ENCODE measurements at regions not wholly inside any gene's neighbourhood (a gene's known extent, or its start where the extent isn't known, plus 50 kb on each side); places are given as distances from the start of the nearest gene placed in this dataset.
"Not testable (repeated sequence)": the region's sequence is repeated elsewhere in the genome, so short reads cannot be mapped to it uniquely, and the experiment has no call there.

GRCh38 chr17:22507823-22508222, 815.5 kb downstream of the KCNJ18 start:
- no peak for DNase-seq

DNA sequence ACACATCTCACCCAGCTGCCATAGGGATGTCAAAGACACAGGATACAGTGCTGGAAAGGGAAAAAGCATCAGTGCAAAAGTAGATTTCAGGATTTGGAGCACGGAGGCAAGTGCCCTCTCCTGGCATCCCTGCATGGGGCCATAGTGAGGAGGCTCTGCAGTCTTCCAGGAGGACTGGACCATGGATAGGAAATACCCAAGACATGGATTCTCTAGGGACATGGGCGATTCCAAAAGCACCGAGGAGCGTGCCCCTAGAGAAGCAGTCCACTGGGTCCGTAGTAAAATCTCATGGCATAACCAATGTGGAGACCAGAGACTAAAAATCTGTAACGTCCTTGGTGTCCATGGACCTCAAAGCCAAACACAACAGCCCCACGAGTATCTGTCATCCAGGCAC, 818.2 kb downstream of the KCNJ18 start:
- DNase-seq, result no peak

GRCh38 chr17:22511431-22511830, 819.1 kb downstream of the KCNJ18 start:
- DNase-seq, result no peak

DNA sequence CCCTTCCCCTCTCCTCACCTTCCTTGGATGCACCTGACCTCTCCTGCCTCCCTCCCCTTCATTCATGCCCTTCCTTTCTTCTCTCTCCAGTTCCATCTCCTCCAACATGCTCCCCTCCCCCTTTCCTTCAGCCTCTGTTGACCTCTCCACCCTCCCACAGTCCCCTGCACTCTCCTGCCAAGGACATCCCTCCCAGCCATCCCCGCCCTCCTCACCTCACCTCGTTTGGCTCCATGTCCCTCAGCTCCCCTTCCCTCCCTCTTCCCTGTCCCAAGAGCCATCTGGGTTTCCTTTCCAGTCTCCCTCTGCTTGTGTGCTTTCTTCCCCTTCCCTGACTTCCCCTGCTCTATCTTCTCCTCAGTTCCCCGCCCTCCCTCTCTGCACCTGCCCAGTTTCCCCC, 819.7 kb downstream of the KCNJ18 start:
- no peak for DNase-seq

DNA sequence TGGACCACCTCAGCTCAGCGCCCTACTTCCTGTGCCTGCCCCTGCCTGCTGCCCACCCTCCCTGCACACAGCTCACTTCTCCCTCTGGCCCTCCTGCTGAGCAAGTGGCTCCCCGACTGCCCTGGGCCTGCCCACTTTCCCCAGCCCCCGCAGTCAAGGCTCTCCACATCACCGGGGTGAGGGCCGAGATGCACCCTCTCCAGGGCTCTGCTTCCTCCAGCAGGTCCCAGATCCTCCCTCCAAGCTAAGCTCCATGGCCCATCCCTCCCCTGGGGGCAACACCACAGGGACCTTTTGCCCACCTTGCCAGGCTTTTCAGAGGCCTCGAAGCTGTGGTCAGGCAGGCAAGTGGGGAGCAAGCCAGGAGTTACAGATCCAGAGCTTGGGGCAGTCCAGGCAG, 820.2 kb downstream of the KCNJ18 start:
- DNase-seq, result no peak

GRCh38 chr17:22512997-22513538, 820.7 kb downstream of the KCNJ18 start:
- DNase-seq, result no peak

- DNase-seq, result no peak
These were observed 822.0 kb downstream of the KCNJ18 start for GRCh38 chr17:22514315-22514714.

GRCh38 chr17:22514767-22515320, 822.5 kb downstream of the KCNJ18 start:
- DNase-seq, result no peak

DNA sequence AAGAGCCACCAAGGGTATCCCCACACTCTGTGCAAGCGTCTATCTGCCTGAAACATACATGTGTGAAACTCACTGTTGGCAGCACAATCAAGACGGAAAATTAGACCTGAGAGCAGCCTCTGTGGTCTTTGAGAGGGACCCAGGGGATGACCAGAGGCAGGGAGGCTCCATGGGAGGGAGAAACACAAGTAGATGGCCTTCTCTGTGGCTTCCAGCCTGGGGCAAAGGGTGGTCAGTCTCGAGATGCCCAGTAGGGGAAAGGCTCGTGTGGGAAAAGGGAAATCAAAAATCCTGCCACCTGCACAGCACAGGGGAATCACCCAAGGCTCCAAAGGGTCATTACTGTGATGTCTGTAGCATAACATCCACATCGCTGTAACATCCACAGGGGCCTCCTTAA, 823.3 kb downstream of the KCNJ18 start:
- DNase-seq, result no peak

DNA sequence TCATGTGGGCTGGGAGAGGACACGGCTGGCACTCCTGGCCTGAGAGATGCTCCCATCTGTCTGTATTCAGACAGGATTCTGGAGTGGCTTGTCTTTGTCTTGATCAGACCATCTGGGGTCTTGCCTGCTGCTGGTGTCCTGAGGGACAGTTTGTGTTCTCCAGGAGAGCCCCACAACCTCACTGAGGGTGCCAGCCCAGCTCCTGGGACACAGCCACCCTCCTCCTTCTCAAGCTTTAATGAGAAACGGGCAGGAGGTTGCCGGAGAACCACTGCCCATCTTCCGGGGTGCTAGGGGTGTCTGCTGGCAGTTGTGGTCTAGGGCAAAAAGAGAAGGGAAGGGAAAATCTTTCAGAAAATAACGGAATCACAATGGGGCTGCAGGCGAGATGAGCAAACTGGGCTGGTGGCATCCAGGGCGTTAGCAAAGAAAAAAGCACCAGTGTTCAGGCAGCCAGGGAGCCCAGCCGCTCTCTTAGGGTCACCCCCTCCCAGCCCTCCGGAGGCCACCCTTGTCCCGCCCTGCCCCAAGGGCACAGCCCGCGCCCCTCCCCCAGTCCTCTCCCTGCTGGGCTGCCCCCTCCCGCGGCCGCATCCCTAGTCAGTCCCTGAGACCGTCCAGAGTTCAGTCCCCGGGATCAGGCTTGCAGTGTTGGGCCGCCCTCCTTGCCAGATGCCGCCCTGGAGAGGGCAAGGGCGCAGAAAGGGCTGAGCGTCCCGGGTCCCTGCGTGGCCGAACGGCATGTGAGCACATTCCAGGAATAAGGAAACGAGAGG, 824.7 kb downstream of the KCNJ18 start:
- DNase-seq, result no peak

- DNase-seq, result no peak
These were observed 825.4 kb downstream of the KCNJ18 start for GRCh38 chr17:22517716-22518115.

DNA sequence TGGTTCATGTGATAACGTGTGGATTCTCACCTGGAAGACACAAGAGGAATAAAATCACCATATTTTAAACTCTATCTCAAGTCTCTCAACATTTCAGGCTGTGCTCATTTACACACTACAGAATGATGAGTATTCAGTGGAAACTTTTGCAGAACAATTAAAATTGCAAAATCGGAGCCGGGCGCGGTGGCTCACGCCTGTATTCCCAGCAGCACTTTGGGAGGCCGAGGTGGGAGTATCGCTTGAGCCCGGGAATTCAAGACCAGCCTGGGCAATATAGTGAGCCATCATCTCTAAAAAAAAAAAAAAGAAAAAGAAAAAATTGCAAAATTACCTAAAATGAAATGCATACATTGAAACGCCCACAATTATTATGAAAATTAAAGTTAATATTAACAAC, 825.9 kb downstream of the KCNJ18 start:
- DNase-seq, result no peak

DNA sequence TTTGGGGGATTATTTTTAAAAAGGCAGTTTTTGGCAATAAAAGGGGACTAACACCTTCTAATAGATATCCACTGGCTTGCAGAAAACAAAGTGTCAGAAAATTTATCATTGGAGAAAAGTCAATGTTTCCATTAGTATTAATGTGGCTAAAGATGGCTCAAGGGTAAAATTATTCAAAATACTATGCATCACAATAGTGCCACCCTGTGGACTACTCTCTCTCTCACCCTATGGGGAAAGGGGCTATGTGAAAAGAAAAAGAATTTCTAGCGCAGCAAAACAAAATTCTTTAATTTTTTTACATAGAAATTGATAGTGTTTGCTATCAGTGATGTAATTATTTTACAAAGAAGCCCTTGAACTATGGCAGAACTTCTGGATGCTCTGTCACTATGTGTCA, 856.5 kb downstream of the KCNJ18 start:
- DNase-seq, result not testable (repeated sequence)

DNA sequence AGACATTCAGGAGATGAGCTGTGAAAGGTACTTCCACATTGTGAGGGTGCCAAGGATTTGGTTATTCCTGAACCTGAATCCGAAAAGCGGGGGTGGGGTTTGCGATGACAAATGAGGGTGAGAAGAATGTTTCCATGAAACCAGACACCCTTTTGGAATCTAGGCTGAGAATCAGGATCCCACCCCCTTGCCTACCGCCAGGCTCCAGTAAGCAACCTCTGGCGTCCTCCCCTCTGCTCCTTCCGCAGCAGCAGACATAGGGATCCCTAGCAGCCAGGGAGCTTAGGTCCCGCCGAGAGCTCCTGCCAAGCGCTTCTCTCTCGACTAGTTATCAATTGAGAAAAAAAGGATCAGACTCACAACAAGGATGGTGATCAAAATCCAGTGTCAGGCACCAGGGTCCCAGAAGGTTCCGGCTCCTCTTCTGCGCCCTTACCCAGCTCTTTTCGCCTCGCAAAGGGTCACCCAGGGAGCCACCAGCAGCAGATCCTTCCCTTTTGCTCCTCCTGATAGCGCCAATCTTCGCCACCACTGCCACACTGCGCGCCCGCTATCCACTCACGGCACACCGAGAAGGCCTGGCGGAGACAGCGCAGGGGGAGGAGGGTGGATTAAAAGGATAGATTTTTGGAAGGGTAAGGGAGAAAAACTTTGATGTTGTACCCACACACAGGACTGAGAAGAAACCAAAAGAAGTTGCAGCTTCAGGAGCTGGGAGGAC, 859.5 kb downstream of the KCNJ18 start:
- not testable (repeated sequence) for DNase-seq

DNA sequence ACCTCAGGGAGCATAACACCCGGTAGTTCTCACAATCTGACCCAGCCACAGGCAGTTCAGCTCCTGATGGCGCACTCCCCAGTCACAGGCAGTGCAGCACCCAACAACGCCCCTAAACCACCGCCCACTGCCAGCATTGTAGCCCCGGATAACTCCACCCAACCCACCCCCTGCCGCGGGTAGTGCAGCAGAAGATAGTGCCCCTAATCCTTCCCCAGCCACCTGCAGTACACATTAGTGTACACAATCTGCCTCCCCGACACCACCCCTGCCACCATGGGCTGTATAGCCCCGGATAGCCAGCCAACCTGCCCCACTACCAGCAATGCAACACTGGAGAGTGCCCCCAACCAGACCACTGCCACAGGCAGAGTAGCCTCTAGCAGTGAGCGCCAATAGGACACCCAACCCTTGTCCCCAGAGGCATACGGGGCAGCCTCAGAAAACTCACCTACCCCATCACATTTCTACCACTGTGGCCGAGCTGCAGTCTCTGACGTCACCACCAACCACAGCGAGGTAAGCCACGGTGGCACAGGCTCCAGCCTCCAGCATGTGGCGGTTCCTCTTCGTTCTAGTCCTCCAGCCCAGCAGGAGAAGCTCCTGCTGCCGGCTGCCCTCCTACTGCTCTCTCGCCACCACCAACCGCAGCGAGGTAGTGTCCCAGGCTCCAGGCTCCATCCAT, 877.3 kb downstream of the KCNJ18 start:
- DNase-seq, result no peak

GRCh38 chr17:22570144-22570845, 878.0 kb downstream of the KCNJ18 start:
- DNase-seq, result no peak

- DNase-seq, result no peak
These were observed 907.0 kb downstream of the KCNJ18 start for GRCh38 chr17:22599322-22599721.

GRCh38 chr17:22600644-22601298, 908.4 kb downstream of the KCNJ18 start:
- DNase-seq, result no peak

All from activated CD8-positive, alpha-beta memory T cell treated with anti-CD3 and anti-CD28 coated beads, Interleukin-2, amount 50 U/mL, for 4 hours (primary cell).